Esophagus muscularis mucosa (tissue), 3 donors: ENCODE measurements at regions not wholly inside any gene's neighbourhood (a gene's known extent, or its start where the extent isn't known, plus 50 kb on each side); places are given as distances from the start of the nearest gene placed in this dataset.

Experiments
- POLR2A ChIP-seq: fragments of 450-650 bp; IDR thresholded peaks from one replicate; pipeline ENCODE4 v1.6.1; 2017; ENCODE audit warnings: antibody characterized with exemption, moderate library complexity, mild to moderate bottlenecking, low read depth
- POLR2AphosphoS5 ChIP-seq, 2 donors: sonication (generic); formaldehyde crosslinking; IDR thresholded peaks; one replicate each; pipeline ENCODE4 v1.6.1; 2017; ENCODE audit warnings: antibody characterized with exemption in 2 of 2
- TF ChIP-seq, protein P1 (sequence below), 3 experiments: fragments of 200-600 bp in 2 of 3; fragments of 450-650 bp in 1 of 3; sonication (generic) in 2 of 3; IDR thresholded peaks; one replicate each; pipeline ENCODE4 v1.5.1; 2017 to 2019; ENCODE audit warnings: antibody characterized with exemption in 3 of 3, mild to moderate bottlenecking in 2 of 3, moderate library complexity in 1 of 3

DNA sequence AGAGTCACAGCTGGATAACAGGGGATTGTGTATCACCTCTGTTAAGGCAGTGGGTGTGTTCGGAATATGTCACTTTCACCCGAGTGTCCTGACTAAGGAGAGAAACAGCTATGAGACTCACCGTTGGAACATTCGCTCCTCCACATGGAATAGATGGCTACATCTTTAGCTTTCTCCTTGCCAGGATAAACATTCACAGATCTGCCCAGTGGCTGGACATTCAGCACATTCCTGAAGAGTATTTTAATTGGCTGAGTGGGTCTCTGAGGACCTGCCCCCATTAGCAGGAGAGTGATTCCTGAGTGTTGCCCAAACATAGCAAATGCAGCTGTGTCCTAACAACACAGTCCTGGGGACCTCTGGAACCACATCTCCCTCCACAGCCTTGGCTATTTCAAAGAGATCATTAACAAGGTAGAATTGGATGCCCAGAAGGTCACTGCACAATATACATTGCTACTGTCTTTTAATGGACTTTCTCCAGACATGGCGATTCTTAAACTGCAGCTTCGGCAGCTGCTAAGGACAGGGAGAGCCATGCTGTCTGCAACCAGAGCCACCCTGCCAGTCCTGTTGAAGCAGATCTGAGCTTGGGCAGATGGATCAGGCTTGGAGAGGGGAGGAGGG, 435.0 kb upstream of the CADM1 start:
- TF ChIP-seq, protein P1, sequence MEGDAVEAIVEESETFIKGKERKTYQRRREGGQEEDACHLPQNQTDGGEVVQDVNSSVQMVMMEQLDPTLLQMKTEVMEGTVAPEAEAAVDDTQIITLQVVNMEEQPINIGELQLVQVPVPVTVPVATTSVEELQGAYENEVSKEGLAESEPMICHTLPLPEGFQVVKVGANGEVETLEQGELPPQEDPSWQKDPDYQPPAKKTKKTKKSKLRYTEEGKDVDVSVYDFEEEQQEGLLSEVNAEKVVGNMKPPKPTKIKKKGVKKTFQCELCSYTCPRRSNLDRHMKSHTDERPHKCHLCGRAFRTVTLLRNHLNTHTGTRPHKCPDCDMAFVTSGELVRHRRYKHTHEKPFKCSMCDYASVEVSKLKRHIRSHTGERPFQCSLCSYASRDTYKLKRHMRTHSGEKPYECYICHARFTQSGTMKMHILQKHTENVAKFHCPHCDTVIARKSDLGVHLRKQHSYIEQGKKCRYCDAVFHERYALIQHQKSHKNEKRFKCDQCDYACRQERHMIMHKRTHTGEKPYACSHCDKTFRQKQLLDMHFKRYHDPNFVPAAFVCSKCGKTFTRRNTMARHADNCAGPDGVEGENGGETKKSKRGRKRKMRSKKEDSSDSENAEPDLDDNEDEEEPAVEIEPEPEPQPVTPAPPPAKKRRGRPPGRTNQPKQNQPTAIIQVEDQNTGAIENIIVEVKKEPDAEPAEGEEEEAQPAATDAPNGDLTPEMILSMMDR (IDR thresholded peaks at IDR 0.05), result no peak
- TF ChIP-seq POLR2AphosphoS5 (IDR thresholded peaks at IDR 0.05) (no peak), POLR2A (no peak)
